ENCODE measurements at regions not wholly inside any gene's neighbourhood (a gene's known extent, or its start where the extent isn't known, plus 50 kb on each side); places are given as distances from the start of the nearest gene placed in this dataset.

GRCh38 chr9:7238247-7238637, 480.5 kb downstream of the KDM4C start:
- DNase-seq (ENCODE audit: low read depth) = no peak

- no peak for DNase-seq (ENCODE audit: low read depth)
Measured at GRCh38 chr9:7237473-7238246, 479.9 kb downstream of the KDM4C start.

- no peak for DNase-seq (ENCODE audit: low read depth)
Measured at GRCh38 chr9:7236186-7236585, 478.4 kb downstream of the KDM4C start.

GRCh38 chr9:7234144-7234543, 476.4 kb downstream of the KDM4C start:
- no peak for DNase-seq (ENCODE audit: low read depth)

GRCh38 chr9:7229571-7229970, 471.8 kb downstream of the KDM4C start:
- DNase-seq (ENCODE audit: low read depth) = no peak

- no peak for DNase-seq (ENCODE audit: low read depth)
Measured at GRCh38 chr9:7228726-7229125, 471.0 kb downstream of the KDM4C start.

GRCh38 chr9:7227951-7228350, 470.2 kb downstream of the KDM4C start:
- DNase-seq (ENCODE audit: low read depth) = no peak

GRCh38 chr9:7226007-7226640, 468.4 kb downstream of the KDM4C start:
- DNase-seq (ENCODE audit: low read depth) = no peak
